Chondrocyte (in vitro differentiated cells): ENCODE measurements at regions not wholly inside any gene's neighbourhood (a gene's known extent, or its start where the extent isn't known, plus 50 kb on each side); places are given as distances from the start of the nearest gene placed in this dataset.
"Not testable (repeated sequence)": the region's sequence is repeated elsewhere in the genome, so short reads cannot be mapped to it uniquely, and the experiment has no call there.

Source experiments
- DNase-seq: peaks from one replicate; pipeline ENCODE4 v3.0.0; 2021; ENCODE audit warnings: mixed read lengths, low spot score
- H3K27ac Mint-ChIP-seq: one replicate; pipeline ENCODE4 v1.8.0; 2021; ENCODE audit warnings: mild to moderate bottlenecking, moderate library complexity, mixed read lengths; ENCODE audit not compliant: unreplicated experiment
- H3K27me3 Mint-ChIP-seq: 2 replicates; pipeline ENCODE4 v1.8.0; 2021; ENCODE audit warnings: low read depth, mixed read lengths
- H3K36me3 Mint-ChIP-seq: 2 replicates; pipeline ENCODE4 v1.8.0; 2021; ENCODE audit warnings: low read depth, mixed read lengths
- H3K4me1 Mint-ChIP-seq: 2 replicates; pipeline ENCODE4 v1.8.0; 2021; ENCODE audit warnings: low read depth, mild to moderate bottlenecking, mixed read lengths
- H3K4me3 Mint-ChIP-seq: one replicate; pipeline ENCODE4 v1.8.0; 2021; ENCODE audit warnings: mild to moderate bottlenecking, moderate library complexity, mixed read lengths; ENCODE audit not compliant: unreplicated experiment
- H3K9me3 Mint-ChIP-seq: 2 replicates; pipeline ENCODE4 v1.8.0; 2021; ENCODE audit warnings: low read depth, mixed read lengths
- CTCF ChIP-seq: fragments of 200-600 bp; sonication (generic); IDR thresholded peaks from 2 replicates; pipeline ENCODE4 v1.5.0; 2021; ENCODE audit warnings: antibody characterized with exemption, mild to moderate bottlenecking, moderate library complexity

- Mint-ChIP-seq H3K36me3 (peaks cover 3% of the 10 kb centered on the region), H3K27me3 (no peaks in the 10 kb centered on the region), H3K4me3 (peak overlapping the region; percentile 14), H3K9me3 (peaks cover 6% of the 10 kb centered on the region), H3K4me1 (peaks cover 61% of the 10 kb centered on the region), H3K27ac (peak overlapping the region; percentile 93)
- no peak for DNase-seq
- TF ChIP-seq CTCF = no peak
Observed at GRCh38 chr1:170807432-170807831, 127.9 kb upstream of the MROH9 start.

DNA sequence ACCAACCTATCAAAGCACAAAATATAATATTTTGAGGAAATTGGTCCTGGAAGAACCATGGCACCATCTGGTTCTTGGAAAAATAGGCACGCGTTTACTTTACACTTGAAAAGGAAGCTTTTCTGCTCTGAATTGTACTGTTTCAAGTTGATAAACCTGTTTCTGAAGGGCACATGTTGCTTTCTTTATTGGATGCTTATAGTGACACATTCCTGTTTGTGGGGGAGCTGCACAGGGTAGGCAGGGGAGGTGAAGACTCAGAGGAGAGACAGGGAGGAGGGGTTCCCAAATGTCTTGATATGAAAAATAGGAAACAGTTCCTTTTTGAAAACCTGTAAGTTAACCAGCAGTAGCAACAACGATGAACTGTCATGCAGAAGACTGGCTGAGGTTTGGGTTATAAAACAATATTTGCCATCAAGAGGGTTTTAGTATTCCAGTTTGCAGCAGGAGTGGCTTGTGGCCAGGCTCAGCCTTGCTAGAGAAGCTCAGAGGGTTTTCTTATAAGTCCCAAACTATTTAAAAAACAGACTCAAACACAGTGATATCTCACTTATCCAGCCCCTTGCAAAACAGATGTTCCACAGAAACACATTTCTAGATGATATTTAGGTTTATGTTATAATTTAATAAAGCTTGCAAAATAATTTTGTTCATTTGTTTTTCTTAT lies 127.0 kb upstream of the MROH9 start:
- peaks cover 58% of the 10 kb centered on the region for H3K4me1 Mint-ChIP-seq
- H3K9me3 Mint-ChIP-seq = peaks cover 8% of the 10 kb centered on the region
- H3K27ac Mint-ChIP-seq = peak overlapping the region; percentile 93
- H3K27me3 Mint-ChIP-seq = no peaks in the 10 kb centered on the region
- no peak overlapping the region for H3K4me3 Mint-ChIP-seq
- DNase-seq = no peak
- peaks cover 4% of the 10 kb centered on the region for H3K36me3 Mint-ChIP-seq
- TF ChIP-seq CTCF = no peak

DNA sequence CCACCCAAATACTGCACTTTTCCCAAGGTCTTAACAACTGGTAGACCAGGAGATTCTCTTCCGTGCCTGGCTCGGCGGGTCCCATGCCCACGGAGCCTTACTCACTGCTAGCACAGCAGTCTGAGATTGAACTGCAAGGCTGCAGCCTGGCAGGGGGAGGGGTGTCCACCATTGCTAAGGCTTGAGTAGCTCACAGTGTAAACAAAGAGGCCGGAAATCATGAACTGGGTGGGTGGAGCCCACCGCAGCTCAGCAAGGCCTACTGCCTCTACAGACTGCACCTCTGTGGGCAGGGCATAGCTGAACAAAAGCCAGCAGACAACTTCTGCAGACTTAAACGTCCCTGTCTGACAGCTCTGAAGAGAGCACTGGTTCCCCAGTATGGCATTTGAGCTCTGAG lies 124.3 kb upstream of the MROH9 start:
- not testable (repeated sequence) for DNase-seq, H3K36me3 Mint-ChIP-seq, H3K27me3 Mint-ChIP-seq, H3K4me3 Mint-ChIP-seq, H3K27ac Mint-ChIP-seq
- peaks cover 40% of the 10 kb centered on the region for H3K4me1 Mint-ChIP-seq
- H3K9me3 Mint-ChIP-seq = peaks cover 21% of the 10 kb centered on the region

DNA sequence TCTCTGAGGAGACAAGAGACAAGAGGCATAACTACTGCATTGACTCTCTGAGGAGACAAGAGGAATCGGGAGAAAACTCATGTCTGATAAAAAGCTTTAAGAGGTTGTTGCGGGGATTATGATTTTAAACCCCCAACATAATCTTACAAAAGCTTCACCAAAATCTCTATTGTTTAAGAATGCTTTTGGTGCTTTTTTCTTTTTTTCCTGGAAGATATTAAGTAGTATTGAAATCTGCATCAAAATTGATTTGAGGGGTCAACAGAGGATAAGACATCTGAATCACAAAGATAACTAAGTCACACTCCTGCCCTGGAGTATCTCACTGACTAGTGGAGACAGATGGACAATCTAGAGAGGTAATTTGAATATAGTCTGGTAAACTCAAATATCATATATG lies 115.6 kb upstream of the MROH9 start:
- Mint-ChIP-seq H3K4me1 (peaks cover 5% of the 10 kb centered on the region), H3K27ac (no peak overlapping the region), H3K4me3 (no peak overlapping the region), H3K36me3 (no peaks in the 10 kb centered on the region), H3K9me3 (peaks cover 13% of the 10 kb centered on the region), H3K27me3 (no peaks in the 10 kb centered on the region)
- no peak for DNase-seq
- TF ChIP-seq CTCF = no peak

DNA sequence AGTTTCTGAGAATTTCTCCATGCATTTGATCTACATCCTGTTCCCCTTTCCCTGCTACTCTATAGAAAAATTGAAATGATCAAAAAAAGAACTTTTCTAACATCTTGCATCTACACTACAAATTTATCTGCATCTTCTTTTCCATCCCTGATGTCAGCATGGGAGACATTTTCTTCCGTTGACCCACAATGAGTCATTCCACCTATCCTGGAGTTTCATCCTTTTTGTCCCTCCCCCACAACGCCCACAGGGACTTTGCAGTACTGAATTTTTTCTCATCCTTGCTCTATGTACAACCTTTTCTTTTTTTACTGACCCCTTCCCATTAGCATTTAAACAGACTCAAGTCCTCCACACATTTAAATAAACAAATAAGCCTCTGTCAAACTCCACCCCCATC lies 112.2 kb upstream of the MROH9 start:
- Mint-ChIP-seq H3K27ac (no peak overlapping the region), H3K4me1 (peaks cover 5% of the 10 kb centered on the region), H3K36me3 (no peaks in the 10 kb centered on the region), H3K4me3 (no peak overlapping the region), H3K9me3 (no peaks in the 10 kb centered on the region), H3K27me3 (no peaks in the 10 kb centered on the region)
- no peak for TF ChIP-seq CTCF
- no peak for DNase-seq

GRCh38 chr1:170831276-170831675 lies 104.1 kb upstream of the MROH9 start:
- Mint-ChIP-seq H3K27me3 (no peaks in the 10 kb centered on the region), H3K9me3 (no peaks in the 10 kb centered on the region), H3K4me3 (no peak overlapping the region), H3K36me3 (peaks cover 1% of the 10 kb centered on the region), H3K27ac (no peak overlapping the region), H3K4me1 (no peaks in the 10 kb centered on the region)
- no peak for TF ChIP-seq CTCF
- DNase-seq = no peak
